Vagina (tissue), 2 donors: ENCODE measurements at regions not wholly inside any gene's neighbourhood (a gene's known extent, or its start where the extent isn't known, plus 50 kb on each side); places are given as distances from the start of the nearest gene placed in this dataset.

Source experiments
- CTCF ChIP-seq, 3 experiments: fragments of 450-650 bp in 2 of 3; fragments of 200-600 bp in 1 of 3; sonication (generic) in 1 of 3; IDR thresholded peaks; one replicate each; pipeline ENCODE4 v1.5.1; 2017 to 2019; ENCODE audit warnings: antibody characterized with exemption in 3 of 3, mild to moderate bottlenecking in 2 of 3, moderate library complexity in 2 of 3
- POLR2A ChIP-seq, 2 donors: fragments of 450-650 bp; IDR thresholded peaks; one replicate each; pipeline ENCODE4 v1.6.1; 2017; ENCODE audit warnings: antibody characterized with exemption in 2 of 2, mild to moderate bottlenecking in 2 of 2, moderate library complexity in 2 of 2
- POLR2AphosphoS5 ChIP-seq, 2 donors: sonication (generic); formaldehyde crosslinking; IDR thresholded peaks; one replicate each; pipeline ENCODE4 v1.9.0; 2017; ENCODE audit warnings: antibody characterized with exemption in 2 of 2, mild to moderate bottlenecking in 2 of 2, low read depth in 1 of 2; ENCODE audit not compliant: insufficient read depth in 1 of 2

- no peak for TF ChIP-seq CTCF (IDR thresholded peaks at IDR 0.05)
- TF ChIP-seq POLR2AphosphoS5 (IDR thresholded peaks at IDR 0.05; ENCODE audit: insufficient read depth in 1 of 2, low read depth in 1 of 2), result no peak
- TF ChIP-seq POLR2A (IDR thresholded peaks at IDR 0.05), result no peak
These were observed 139.0 kb upstream of the ETAA1 start for GRCh38 chr2:67258122-67258521.
